Gastroesophageal sphincter (tissue), 4 donors: ENCODE measurements at regions not wholly inside any gene's neighbourhood (a gene's known extent, or its start where the extent isn't known, plus 50 kb on each side); places are given as distances from the start of the nearest gene placed in this dataset.

Source experiments
- ATAC-seq: fragments of 150-250 bp; one replicate; pipeline ENCODE4 v1.9.1; 2016; ENCODE audit warnings: mild to moderate bottlenecking, moderate library complexity
- H3K27ac ChIP-seq, 4 donors: fragments of 200-600 bp; sonication (generic) in 3 of 4; 1 replicate in 3 of 4; 2 replicates in 1 of 4; pipeline ENCODE4 v1.5.1; 2016 to 2019
- H3K27me3 ChIP-seq: fragments of 200-600 bp; sonication (generic); one replicate; pipeline ENCODE4 v1.5.1; 2019
- H3K36me3 ChIP-seq, 2 donors: fragments of 200-600 bp; sonication (generic); one replicate each; pipeline ENCODE4 v1.5.1; 2019; ENCODE audit warnings: control low read depth in 1 of 2
- H3K4me1 ChIP-seq, 3 donors: fragments of 200-600 bp; sonication (generic); 1 replicate in 2 of 3; 2 replicates in 1 of 3; pipeline ENCODE4 v1.5.1; 2016 to 2019; ENCODE audit warnings: control low read depth in 2 of 3
- H3K4me3 ChIP-seq, 2 donors: fragments of 200-600 bp; sonication (generic); one replicate each; pipeline ENCODE4 v1.5.1; 2019; ENCODE audit warnings: mild to moderate bottlenecking in 1 of 2, moderate library complexity in 1 of 2
- H3K9me3 ChIP-seq, 3 donors: fragments of 200-600 bp; sonication (generic); one replicate each; pipeline ENCODE4 v1.5.1; 2017 to 2019; ENCODE audit warnings: control low read depth in 2 of 3
- CTCF ChIP-seq, 4 experiments: fragments of 200-600 bp in 2 of 4; fragments of 450-650 bp in 2 of 4; sonication (generic) in 1 of 4; IDR thresholded peaks; one replicate each; pipeline ENCODE4 v1.5.1; 2017 to 2019; ENCODE audit warnings: antibody characterized with exemption in 4 of 4, mild to moderate bottlenecking in 2 of 4, moderate library complexity in 2 of 4
- EP300 ChIP-seq: sonication (generic); formaldehyde crosslinking; IDR thresholded peaks from one replicate; pipeline ENCODE4 v1.6.1; 2017; ENCODE audit warnings: antibody characterized with exemption, mild to moderate bottlenecking
- POLR2A ChIP-seq, 2 donors: fragments of 450-650 bp; IDR thresholded peaks; one replicate each; pipeline ENCODE4 v1.6.1; 2017; ENCODE audit warnings: antibody characterized with exemption in 2 of 2, mild to moderate bottlenecking in 2 of 2, moderate library complexity in 1 of 2
- POLR2AphosphoS5 ChIP-seq: sonication (generic); formaldehyde crosslinking; IDR thresholded peaks from one replicate; pipeline ENCODE4 v1.6.1; 2017; ENCODE audit warnings: antibody characterized with exemption
- WGBS, 2 donors: methylation state at CpG; one replicate each; pipeline ENCODE4 v1.1.5; 2018; ENCODE audit warnings: low coverage in 1 of 2; 5-methylcytosine and 5-hydroxymethylcytosine counted together

DNA sequence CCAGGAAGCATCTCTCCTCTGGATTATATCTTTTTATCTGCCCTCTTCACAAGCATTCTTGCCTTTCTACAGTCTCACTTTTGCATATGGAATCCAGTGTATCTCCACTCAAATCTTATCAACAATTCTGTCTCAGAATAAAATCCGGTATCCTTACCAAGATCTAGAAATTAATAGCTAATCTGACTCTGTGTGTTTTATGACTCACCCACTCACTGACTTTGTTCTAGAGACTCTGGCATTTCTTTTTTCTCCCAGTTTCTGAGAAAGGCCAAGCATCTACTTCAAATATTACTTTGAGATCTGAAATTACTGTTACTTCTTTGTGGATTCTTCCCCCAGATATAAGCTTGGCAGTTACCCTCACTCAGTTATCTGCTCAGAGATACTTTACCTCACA lies 913.5 kb upstream of the ATXN8OS start:
- H3K4me3 ChIP-seq = no peak overlapping the region
- WGBS, 2 donors = 67 to 90% methylated on average over 1 of the region's 1 CpG
- no peaks in the 10 kb centered on the region for H3K36me3 ChIP-seq
- TF ChIP-seq POLR2AphosphoS5 (no peak), EP300 (no peak), POLR2A (IDR thresholded peaks at IDR 0.05) (no peak), CTCF (IDR thresholded peaks at IDR 0.05) (no peak)
- no peak for ATAC-seq
- no peak overlapping the region for H3K27ac ChIP-seq
- H3K4me1 ChIP-seq = no peaks in the 10 kb centered on the region
- no peaks in the 10 kb centered on the region for H3K9me3 ChIP-seq
- H3K27me3 ChIP-seq = no peaks in the 10 kb centered on the region

DNA sequence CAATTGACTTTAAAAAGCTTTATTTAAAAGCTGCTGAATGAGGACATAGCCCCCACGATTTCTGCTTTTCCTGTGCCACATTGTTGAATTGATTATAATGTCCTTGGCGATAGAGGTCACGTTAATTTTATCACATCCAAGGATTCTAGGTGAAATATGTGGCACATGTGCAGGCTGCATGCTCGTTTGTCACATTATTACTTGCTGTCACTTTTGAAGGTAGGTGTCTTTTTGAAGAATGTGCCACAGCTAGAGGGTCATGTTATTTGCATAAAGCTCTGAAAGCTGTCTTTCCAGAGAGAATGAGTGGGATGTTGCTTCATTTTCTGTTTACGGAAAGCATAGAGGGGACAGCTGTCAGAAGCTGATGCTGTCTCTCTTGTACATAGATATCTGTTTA lies 927.6 kb upstream of the ATXN8OS start:
- no peak for TF ChIP-seq POLR2A (IDR thresholded peaks at IDR 0.05)
- no peak for TF ChIP-seq CTCF (IDR thresholded peaks at IDR 0.05)
- no peak for TF ChIP-seq EP300
- TF ChIP-seq POLR2AphosphoS5 = no peak
- Histone ChIP-seq H3K9me3 (no peaks in the 10 kb centered on the region), H3K4me1 (no peaks in the 10 kb centered on the region), H3K4me3 (no peak overlapping the region), H3K27ac (no peak overlapping the region), H3K27me3 (no peaks in the 10 kb centered on the region), H3K36me3 (no peaks in the 10 kb centered on the region)
- ATAC-seq = no peak
- 69% methylated on average over 5 of the region's 5 CpGs for WGBS, 2 donors

DNA sequence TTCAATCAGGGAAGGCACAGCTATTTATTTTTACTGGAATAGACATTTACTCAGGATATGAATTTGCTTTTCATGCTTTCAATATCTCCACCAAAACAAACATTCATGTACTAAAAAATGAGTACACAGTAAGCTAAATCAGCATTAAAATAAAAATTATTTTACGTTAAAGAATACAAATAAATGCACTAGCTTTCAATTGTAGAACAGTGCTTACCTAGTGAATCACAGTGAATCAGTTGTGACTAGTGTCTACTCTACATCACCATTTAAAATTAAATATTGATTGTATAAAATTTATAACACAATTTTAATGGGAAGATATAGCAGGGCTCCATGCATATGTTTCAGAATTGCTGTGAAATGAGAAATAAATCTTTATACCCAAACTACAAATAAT lies 929.6 kb upstream of the ATXN8OS start:
- H3K4me3 ChIP-seq = no peak overlapping the region
- 83 to 94% methylated on average over 1 of the region's 1 CpG for WGBS, 2 donors
- H3K27ac ChIP-seq = no peak overlapping the region
- H3K27me3 ChIP-seq = no peaks in the 10 kb centered on the region
- TF ChIP-seq EP300 = no peak
- TF ChIP-seq POLR2AphosphoS5 = no peak
- no peak for TF ChIP-seq POLR2A (IDR thresholded peaks at IDR 0.05)
- TF ChIP-seq CTCF (IDR thresholded peaks at IDR 0.05) = no peak
- H3K36me3 ChIP-seq = no peaks in the 10 kb centered on the region
- no peak for ATAC-seq
- H3K9me3 ChIP-seq = no peaks in the 10 kb centered on the region
- no peaks in the 10 kb centered on the region for H3K4me1 ChIP-seq

GRCh38 chr13:69168436-69168835 lies 939.2 kb upstream of the ATXN8OS start:
- H3K4me3 ChIP-seq = no peak overlapping the region
- no peaks in the 10 kb centered on the region for H3K4me1 ChIP-seq
- no peak for TF ChIP-seq POLR2A (IDR thresholded peaks at IDR 0.05)
- TF ChIP-seq EP300 = no peak
- TF ChIP-seq CTCF (IDR thresholded peaks at IDR 0.05) = no peak
- TF ChIP-seq POLR2AphosphoS5 = no peak
- H3K27me3 ChIP-seq = no peaks in the 10 kb centered on the region
- H3K27ac ChIP-seq = no peak overlapping the region
- H3K9me3 ChIP-seq = no peaks in the 10 kb centered on the region
- no peak for ATAC-seq
- WGBS, 2 donors = 90 to 94% methylated on average over 4 to 8 of the region's 9 CpGs
- no peaks in the 10 kb centered on the region for H3K36me3 ChIP-seq

DNA sequence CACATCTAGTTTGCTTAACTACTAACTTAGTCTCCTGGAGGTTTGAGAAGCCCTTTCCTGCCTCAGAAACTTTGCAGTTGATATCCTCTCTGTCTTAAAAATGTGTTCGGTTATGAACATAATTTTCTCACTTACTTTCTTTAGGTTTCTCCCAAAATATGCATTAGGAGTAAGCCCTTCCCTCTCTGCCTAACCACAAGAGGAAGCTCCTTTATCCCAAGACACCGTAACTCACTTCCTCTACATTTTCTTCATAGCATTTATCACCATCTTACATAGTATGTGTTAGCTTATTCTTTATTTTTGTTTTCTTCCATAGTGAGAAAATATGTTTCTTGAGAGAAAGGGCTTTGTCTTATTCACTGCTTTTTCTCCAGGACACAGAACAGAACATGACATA lies 952.5 kb upstream of the ATXN8OS start:
- Histone ChIP-seq H3K4me1 (no peaks in the 10 kb centered on the region), H3K4me3 (no peak overlapping the region), H3K27ac (no peak overlapping the region), H3K9me3 (no peaks in the 10 kb centered on the region), H3K36me3 (no peaks in the 10 kb centered on the region), H3K27me3 (no peaks in the 10 kb centered on the region)
- ATAC-seq = no peak
- WGBS, 2 donors = 66 to 89% methylated on average over 2 of the region's 2 CpGs
- TF ChIP-seq POLR2A (IDR thresholded peaks at IDR 0.05) (no peak), EP300 (no peak), POLR2AphosphoS5 (no peak), CTCF (IDR thresholded peaks at IDR 0.05) (no peak)
